ENCODE measurements at regions not wholly inside any gene's neighbourhood (a gene's known extent, or its start where the extent isn't known, plus 50 kb on each side); places are given as distances from the start of the nearest gene placed in this dataset.

- no peaks in the 10 kb centered on the region for H3K4me1 ChIP-seq (ENCODE audit: control insufficient read depth, insufficient read depth, low read length)
- POLR2A ChIA-PET: no interaction called here
- DNase-seq (ENCODE audit: low read depth, low spot score) (no peak), ATAC-seq (no peak)
- CTCF ChIA-PET: no interaction called here
- BruUV-seq (replicated peaks): no TSS peak
- H3K27ac ChIP-seq (ENCODE audit: low read length): no peak overlapping the region
- H3K27me3 ChIP-seq (ENCODE audit: control insufficient read depth, insufficient read depth, low read length): no peaks in the 10 kb centered on the region
- H3K4me3 ChIP-seq (ENCODE audit: low read depth in 2 of 2, low read length in 2 of 2): no peak overlapping the region
- intact Hi-C loops (cut with micrococcal nuclease; ENCODE audit: unreplicated experiment) (no loop called here), in situ Hi-C loops (cut with HindIII; ENCODE audit: low pct_unique_long_range_greater_than_20kb, low sequenced_read_pairs) (no loop called here)
- H3K36me3 ChIP-seq (ENCODE audit: control insufficient read depth, insufficient read depth, low read length): no peaks in the 10 kb centered on the region
- no peaks in the 10 kb centered on the region for H3K9me3 ChIP-seq (ENCODE audit: control insufficient read depth, insufficient read depth, low read depth, low read length)
- no peak for TF ChIP-seq REST (IDR thresholded peaks at IDR 0.05; ENCODE audit: insufficient read depth in 1 of 2, low read depth in 2 of 2, low read length in 1 of 2)
- TF ChIP-seq CTCF (IDR thresholded peaks at IDR 0.05): no peak
- no peak for TF ChIP-seq POLR2AphosphoS5 (IDR thresholded peaks at IDR 0.05; ENCODE audit: low read depth, low read length)
- no peak for TF ChIP-seq SIN3A (IDR thresholded peaks at IDR 0.05; ENCODE audit: borderline replicate concordance, insufficient read depth, low read depth, low read length)
- no peak for TF ChIP-seq TCF7L2 (IDR thresholded peaks at IDR 0.05; ENCODE audit: low read depth, low read length)
Measured at GRCh38 chr21:29413683-29414082, 115.0 kb downstream of the BACH1 start.

GRCh38 chr21:29416268-29416667 lies 117.5 kb downstream of the BACH1 start:
- no peak for TF ChIP-seq CTCF (IDR thresholded peaks at IDR 0.05)
- TF ChIP-seq POLR2AphosphoS5 (IDR thresholded peaks at IDR 0.05; ENCODE audit: low read depth, low read length): no peak
- no peak for TF ChIP-seq SIN3A (IDR thresholded peaks at IDR 0.05; ENCODE audit: borderline replicate concordance, insufficient read depth, low read depth, low read length)
- no peak for TF ChIP-seq REST (IDR thresholded peaks at IDR 0.05; ENCODE audit: insufficient read depth in 1 of 2, low read depth in 2 of 2, low read length in 1 of 2)
- TF ChIP-seq TCF7L2 (IDR thresholded peaks at IDR 0.05; ENCODE audit: low read depth, low read length): no peak
- in situ Hi-C loops (cut with HindIII; ENCODE audit: low pct_unique_long_range_greater_than_20kb, low sequenced_read_pairs) (no loop called here), intact Hi-C loops (cut with micrococcal nuclease; ENCODE audit: unreplicated experiment) (no loop called here)
- CTCF ChIA-PET: no interaction called here
- Histone ChIP-seq H3K27me3 (ENCODE audit: control insufficient read depth, insufficient read depth, low read length) (no peaks in the 10 kb centered on the region), H3K4me3 (ENCODE audit: low read depth in 2 of 2, low read length in 2 of 2) (no peak overlapping the region), H3K27ac (ENCODE audit: low read length) (no peak overlapping the region), H3K9me3 (ENCODE audit: control insufficient read depth, insufficient read depth, low read depth, low read length) (no peaks in the 10 kb centered on the region), H3K36me3 (ENCODE audit: control insufficient read depth, insufficient read depth, low read length) (no peaks in the 10 kb centered on the region), H3K4me1 (ENCODE audit: control insufficient read depth, insufficient read depth, low read length) (no peaks in the 10 kb centered on the region)
- POLR2A ChIA-PET: no interaction called here
- BruUV-seq (replicated peaks): no TSS peak
- ATAC-seq (no peak), DNase-seq (ENCODE audit: low read depth, low spot score) (no peak)

All from Panc1 (cell line).